ENCODE measurements at regions not wholly inside any gene's neighbourhood (a gene's known extent, or its start where the extent isn't known, plus 50 kb on each side); places are given as distances from the start of the nearest gene placed in this dataset.

DNA sequence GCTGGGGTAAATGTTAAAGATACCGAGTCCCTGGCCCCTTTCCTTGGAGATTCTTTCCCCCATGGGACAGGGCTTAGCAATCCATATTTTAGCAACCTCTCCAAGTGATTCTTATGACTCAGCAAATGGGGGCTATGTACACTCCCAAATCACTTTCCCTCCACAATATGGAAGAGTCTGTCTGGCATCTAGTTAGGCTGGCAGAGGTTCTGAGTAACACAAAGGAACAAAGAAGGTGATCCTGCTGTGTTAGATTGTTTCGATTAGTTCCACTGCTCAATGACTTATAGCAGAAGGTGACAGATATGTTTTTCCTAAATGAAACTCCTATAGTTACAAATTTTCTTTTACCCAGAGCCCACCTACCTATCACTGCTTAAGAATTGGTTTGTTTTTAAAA is 154.0 kb upstream of the SYT13 start:
- TF ChIP-seq, protein P1, sequence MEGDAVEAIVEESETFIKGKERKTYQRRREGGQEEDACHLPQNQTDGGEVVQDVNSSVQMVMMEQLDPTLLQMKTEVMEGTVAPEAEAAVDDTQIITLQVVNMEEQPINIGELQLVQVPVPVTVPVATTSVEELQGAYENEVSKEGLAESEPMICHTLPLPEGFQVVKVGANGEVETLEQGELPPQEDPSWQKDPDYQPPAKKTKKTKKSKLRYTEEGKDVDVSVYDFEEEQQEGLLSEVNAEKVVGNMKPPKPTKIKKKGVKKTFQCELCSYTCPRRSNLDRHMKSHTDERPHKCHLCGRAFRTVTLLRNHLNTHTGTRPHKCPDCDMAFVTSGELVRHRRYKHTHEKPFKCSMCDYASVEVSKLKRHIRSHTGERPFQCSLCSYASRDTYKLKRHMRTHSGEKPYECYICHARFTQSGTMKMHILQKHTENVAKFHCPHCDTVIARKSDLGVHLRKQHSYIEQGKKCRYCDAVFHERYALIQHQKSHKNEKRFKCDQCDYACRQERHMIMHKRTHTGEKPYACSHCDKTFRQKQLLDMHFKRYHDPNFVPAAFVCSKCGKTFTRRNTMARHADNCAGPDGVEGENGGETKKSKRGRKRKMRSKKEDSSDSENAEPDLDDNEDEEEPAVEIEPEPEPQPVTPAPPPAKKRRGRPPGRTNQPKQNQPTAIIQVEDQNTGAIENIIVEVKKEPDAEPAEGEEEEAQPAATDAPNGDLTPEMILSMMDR (IDR thresholded peaks at IDR 0.05; ENCODE audit: insufficient read depth, low read length, poor library complexity, severe bottlenecking): no peak
- Histone ChIP-seq H3K27me3 (ENCODE audit: control insufficient read depth, insufficient read depth, low read length) (no peaks in the 10 kb centered on the region), H3K36me3 (ENCODE audit: control insufficient read depth, insufficient read depth, low read length) (no peaks in the 10 kb centered on the region), H3K4me3 (ENCODE audit: low read depth, low read length) (no peak overlapping the region)
- DNase-seq (ENCODE audit: low read depth): no peak

DNA sequence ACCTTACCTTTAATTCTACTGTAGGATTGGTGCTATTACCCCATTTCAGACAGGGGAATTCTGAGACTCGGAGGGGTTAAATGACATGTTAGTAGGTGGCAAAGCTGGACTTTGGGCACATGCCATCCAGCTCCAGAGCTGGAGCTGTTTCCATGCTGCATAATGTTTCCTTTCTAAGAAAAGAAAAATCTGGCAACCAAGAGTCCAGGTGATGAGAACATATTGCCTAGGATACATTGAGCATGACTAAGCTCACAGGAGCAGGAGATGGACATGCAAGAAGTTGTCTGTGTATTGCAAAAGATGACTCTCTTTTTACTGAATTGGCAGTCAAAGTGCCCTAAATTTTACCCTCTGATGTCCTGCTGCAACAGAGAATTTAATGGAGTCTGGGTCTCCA is 150.8 kb upstream of the SYT13 start:
- no peak for DNase-seq (ENCODE audit: low read depth)
- Histone ChIP-seq H3K36me3 (ENCODE audit: control insufficient read depth, insufficient read depth, low read length) (no peaks in the 10 kb centered on the region), H3K4me3 (ENCODE audit: low read depth, low read length) (no peak overlapping the region), H3K27me3 (ENCODE audit: control insufficient read depth, insufficient read depth, low read length) (no peaks in the 10 kb centered on the region)
- TF ChIP-seq, protein P1 (IDR thresholded peaks at IDR 0.05; ENCODE audit: insufficient read depth, low read length, poor library complexity, severe bottlenecking): no peak

DNA sequence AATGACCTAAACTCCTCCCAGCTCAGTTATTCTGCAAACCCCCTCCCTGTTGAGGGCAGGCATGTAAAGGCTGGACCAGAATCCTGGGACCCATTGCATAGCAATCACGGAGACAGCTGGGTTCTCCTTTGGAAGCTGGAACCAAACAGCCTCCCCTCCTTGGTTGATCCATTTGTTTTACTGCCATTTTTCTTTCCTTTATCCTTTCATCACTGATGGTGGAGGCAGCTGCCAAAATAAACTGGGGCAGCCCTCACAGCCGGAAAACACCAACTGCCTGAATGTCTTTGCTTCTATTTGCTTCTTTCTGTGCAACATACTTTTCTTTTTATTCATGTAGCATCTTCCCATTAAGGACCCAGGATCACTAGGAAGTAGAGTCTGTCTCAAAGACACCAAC is 150.0 kb upstream of the SYT13 start:
- no peaks in the 10 kb centered on the region for H3K36me3 ChIP-seq (ENCODE audit: control insufficient read depth, insufficient read depth, low read length)
- H3K27me3 ChIP-seq (ENCODE audit: control insufficient read depth, insufficient read depth, low read length): no peaks in the 10 kb centered on the region
- DNase-seq (ENCODE audit: low read depth): no peak
- TF ChIP-seq, protein P1 (IDR thresholded peaks at IDR 0.05; ENCODE audit: insufficient read depth, low read length, poor library complexity, severe bottlenecking): no peak
- no peak overlapping the region for H3K4me3 ChIP-seq (ENCODE audit: low read depth, low read length)

DNA sequence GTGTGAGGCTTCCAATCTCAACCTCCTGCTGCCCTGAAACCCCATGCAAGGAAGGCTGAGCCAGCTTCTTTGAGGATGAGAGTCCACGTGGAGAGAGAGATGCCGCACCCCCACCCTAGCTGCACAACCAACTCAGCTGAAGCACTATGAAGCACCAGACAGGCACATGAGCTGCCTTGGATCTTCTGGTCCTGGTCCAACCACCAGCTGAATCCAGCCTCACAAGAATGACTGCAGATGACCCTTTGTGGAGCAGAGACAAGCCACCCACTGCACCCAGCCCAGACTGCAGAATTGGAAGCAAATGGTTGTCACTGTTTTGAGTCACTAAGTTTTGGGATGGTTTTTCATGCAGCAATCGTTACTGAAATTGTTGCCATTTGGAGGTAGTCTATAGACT is 149.6 kb upstream of the SYT13 start:
- no peaks in the 10 kb centered on the region for H3K36me3 ChIP-seq (ENCODE audit: control insufficient read depth, insufficient read depth, low read length)
- no peaks in the 10 kb centered on the region for H3K27me3 ChIP-seq (ENCODE audit: control insufficient read depth, insufficient read depth, low read length)
- no peak for DNase-seq (ENCODE audit: low read depth)
- TF ChIP-seq, protein P1 (IDR thresholded peaks at IDR 0.05; ENCODE audit: insufficient read depth, low read length, poor library complexity, severe bottlenecking): no peak
- H3K4me3 ChIP-seq (ENCODE audit: low read depth, low read length): no peak overlapping the region

DNA sequence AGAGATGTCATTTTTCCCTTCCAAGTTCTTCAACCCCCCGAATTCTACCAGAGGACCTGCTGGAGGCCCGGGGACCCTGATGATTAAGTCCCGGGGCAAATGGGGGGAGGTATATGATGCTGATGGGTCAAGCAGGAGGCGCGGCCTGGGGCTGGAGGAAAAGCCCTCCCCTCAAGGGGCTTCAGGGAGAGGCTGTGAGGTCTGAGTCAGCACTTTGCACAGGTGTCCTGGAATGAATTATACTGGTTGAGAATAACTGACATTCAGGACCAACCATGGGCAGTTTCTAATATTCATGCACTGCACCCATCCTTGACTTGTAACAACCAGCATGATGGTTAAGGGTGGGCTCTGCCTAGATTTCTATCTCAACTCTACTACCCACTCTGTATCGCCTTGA is 146.8 kb upstream of the SYT13 start:
- Histone ChIP-seq H3K36me3 (ENCODE audit: control insufficient read depth, insufficient read depth, low read length) (no peaks in the 10 kb centered on the region), H3K4me3 (ENCODE audit: low read depth, low read length) (no peak overlapping the region), H3K27me3 (ENCODE audit: control insufficient read depth, insufficient read depth, low read length) (no peaks in the 10 kb centered on the region)
- TF ChIP-seq, protein P1 (IDR thresholded peaks at IDR 0.05; ENCODE audit: insufficient read depth, low read length, poor library complexity, severe bottlenecking): no peak
- DNase-seq (ENCODE audit: low read depth): no peak

DNA sequence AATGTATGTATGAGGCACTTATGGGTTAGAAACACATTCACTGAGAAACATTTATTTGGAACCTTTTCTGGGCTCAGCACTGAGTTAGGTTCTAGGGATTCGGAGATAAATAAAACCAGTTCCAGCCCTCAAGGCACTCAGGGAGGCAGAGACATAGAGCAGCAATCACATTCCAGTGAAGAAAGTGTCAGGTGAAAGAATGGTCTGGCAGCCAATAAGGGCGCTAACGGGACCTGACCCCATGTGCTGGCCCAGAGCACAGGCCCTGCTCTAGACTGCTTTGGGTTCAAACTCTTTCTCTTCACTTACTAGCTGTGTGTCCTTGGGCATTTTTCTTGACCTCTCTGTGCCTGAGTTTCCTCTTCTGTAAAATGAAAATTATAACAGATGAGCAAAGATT is 146.0 kb upstream of the SYT13 start:
- TF ChIP-seq, protein P1 (IDR thresholded peaks at IDR 0.05; ENCODE audit: insufficient read depth, low read length, poor library complexity, severe bottlenecking): no peak
- no peaks in the 10 kb centered on the region for H3K27me3 ChIP-seq (ENCODE audit: control insufficient read depth, insufficient read depth, low read length)
- no peak overlapping the region for H3K4me3 ChIP-seq (ENCODE audit: low read depth, low read length)
- H3K36me3 ChIP-seq (ENCODE audit: control insufficient read depth, insufficient read depth, low read length): no peaks in the 10 kb centered on the region
- no peak for DNase-seq (ENCODE audit: low read depth)
